Loucy (cell line): ENCODE measurements at regions not wholly inside any gene's neighbourhood (a gene's known extent, or its start where the extent isn't known, plus 50 kb on each side); places are given as distances from the start of the nearest gene placed in this dataset.

Experiments used
- EZH2phosphoT487 ChIP-seq: fragments of 200-600 bp; IDR thresholded peaks from 2 replicates; pipeline ENCODE4 v1.6.1; 2018; ENCODE audit warnings: antibody characterized with exemption, mild to moderate bottlenecking, moderate library complexity, borderline replicate concordance
- TF ChIP-seq, protein P1 (sequence below): fragments of 200-600 bp; sonication (generic); conservative IDR thresholded peaks from 2 replicates; pipeline ENCODE4 v1.5.1; 2014; ENCODE audit warnings: mild to moderate bottlenecking, antibody characterized with exemption, low read length

DNA sequence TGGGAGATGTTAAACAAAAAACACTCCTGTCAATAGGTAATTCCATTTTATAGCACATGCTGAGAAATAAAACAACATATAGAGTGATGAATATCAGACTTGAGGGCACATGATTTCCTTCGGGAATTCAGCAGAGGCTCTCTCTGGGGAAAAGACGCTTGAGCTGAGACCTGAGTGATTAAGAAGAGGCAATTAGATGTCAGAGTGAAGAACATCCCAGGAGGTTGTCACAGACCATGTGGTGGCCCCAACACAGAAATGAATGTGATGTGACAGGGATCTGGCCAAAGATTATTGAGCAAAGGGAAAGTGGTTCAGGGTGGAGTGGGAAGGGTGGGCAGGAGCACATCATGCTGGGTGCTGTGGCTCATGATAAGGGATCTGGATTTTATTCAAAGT lies 254.7 kb downstream of the RAD51AP2 start:
- TF ChIP-seq, protein P1, sequence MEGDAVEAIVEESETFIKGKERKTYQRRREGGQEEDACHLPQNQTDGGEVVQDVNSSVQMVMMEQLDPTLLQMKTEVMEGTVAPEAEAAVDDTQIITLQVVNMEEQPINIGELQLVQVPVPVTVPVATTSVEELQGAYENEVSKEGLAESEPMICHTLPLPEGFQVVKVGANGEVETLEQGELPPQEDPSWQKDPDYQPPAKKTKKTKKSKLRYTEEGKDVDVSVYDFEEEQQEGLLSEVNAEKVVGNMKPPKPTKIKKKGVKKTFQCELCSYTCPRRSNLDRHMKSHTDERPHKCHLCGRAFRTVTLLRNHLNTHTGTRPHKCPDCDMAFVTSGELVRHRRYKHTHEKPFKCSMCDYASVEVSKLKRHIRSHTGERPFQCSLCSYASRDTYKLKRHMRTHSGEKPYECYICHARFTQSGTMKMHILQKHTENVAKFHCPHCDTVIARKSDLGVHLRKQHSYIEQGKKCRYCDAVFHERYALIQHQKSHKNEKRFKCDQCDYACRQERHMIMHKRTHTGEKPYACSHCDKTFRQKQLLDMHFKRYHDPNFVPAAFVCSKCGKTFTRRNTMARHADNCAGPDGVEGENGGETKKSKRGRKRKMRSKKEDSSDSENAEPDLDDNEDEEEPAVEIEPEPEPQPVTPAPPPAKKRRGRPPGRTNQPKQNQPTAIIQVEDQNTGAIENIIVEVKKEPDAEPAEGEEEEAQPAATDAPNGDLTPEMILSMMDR = no peak
- TF ChIP-seq EZH2phosphoT487 = no peak
